OCI-LY1 (cell line): ENCODE measurements at regions not wholly inside any gene's neighbourhood (a gene's known extent, or its start where the extent isn't known, plus 50 kb on each side); places are given as distances from the start of the nearest gene placed in this dataset.
"Not testable (repeated sequence)": the region's sequence is repeated elsewhere in the genome, so short reads cannot be mapped to it uniquely, and the experiment has no call there.

ENCODE experiments used
- H2AFZ ChIP-seq: fragments of 200-600 bp; sonication (generic), shearing (Covaris generic); 2 replicates; pipeline ENCODE4 v1.6.0; 2014; ENCODE audit warnings: antibody characterized with exemption, mild to moderate bottlenecking, low read length
- H3F3A ChIP-seq: fragments of 200-600 bp; sonication (generic), shearing (Covaris generic); 2 replicates; pipeline ENCODE4 v1.6.0; 2014; ENCODE audit warnings: mild to moderate bottlenecking, antibody characterized with exemption, low read length, moderate library complexity; ENCODE audit not compliant: insufficient read depth
- H3K27ac ChIP-seq: fragments of 200-600 bp; sonication (generic); 2 replicates; pipeline ENCODE4 v1.5.1; 2014; ENCODE audit warnings: low read length, mixed run types, mild to moderate bottlenecking, low read depth; ENCODE audit not compliant: poor library complexity, severe bottlenecking
- H3K27me3 ChIP-seq: fragments of 200-600 bp; sonication (generic); 2 replicates; pipeline ENCODE4 v1.6.0; 2014; ENCODE audit warnings: antibody characterized with exemption, mild to moderate bottlenecking, low read length, moderate library complexity; ENCODE audit not compliant: insufficient read depth
- H3K36me3 ChIP-seq: fragments of 200-600 bp; sonication (generic); 2 replicates; pipeline ENCODE4 v1.6.1; 2014; ENCODE audit warnings: mild to moderate bottlenecking, antibody characterized with exemption, low read length, moderate library complexity, mixed read lengths; ENCODE audit not compliant: insufficient read depth
- H3K4me1 ChIP-seq: fragments of 200-600 bp; sonication (generic); 2 replicates; pipeline ENCODE4 v1.5.1; 2014; ENCODE audit warnings: mild to moderate bottlenecking, low read length, moderate library complexity; ENCODE audit not compliant: insufficient read depth, severe bottlenecking
- H3K4me2 ChIP-seq: fragments of 200-600 bp; sonication (generic), shearing (Covaris generic); 2 replicates; pipeline ENCODE4 v1.6.1; 2014; ENCODE audit warnings: low read length
- H3K4me3 ChIP-seq: fragments of 200-600 bp; sonication (generic); 2 replicates; pipeline ENCODE4 v1.5.1; 2014; ENCODE audit warnings: low read length, low read depth, mild to moderate bottlenecking, mixed read lengths; ENCODE audit not compliant: poor library complexity, severe bottlenecking
- H3K79me2 ChIP-seq: fragments of 200-600 bp; shearing (Covaris generic); 2 replicates; pipeline ENCODE4 v1.6.1; 2016; ENCODE audit warnings: mixed run types, low read length, mixed read lengths; ENCODE audit not compliant: insufficient read depth
- H3K9ac ChIP-seq: fragments of 200-600 bp; sonication (generic), shearing (Covaris generic); 2 replicates; pipeline ENCODE4 v1.6.1; 2014; ENCODE audit warnings: mild to moderate bottlenecking, low read length, mixed read lengths
- H3K9me2 ChIP-seq: fragments of 200-600 bp; sonication (generic), shearing (Covaris generic); 2 replicates; pipeline ENCODE4 v1.6.1; 2014; ENCODE audit warnings: low read depth, mild to moderate bottlenecking, low read length, mixed read lengths
- H3K9me3 ChIP-seq: fragments of 200-600 bp; shearing (Covaris generic); 2 replicates; pipeline ENCODE4 v1.6.1; 2014; ENCODE audit warnings: low read length, mixed read lengths
- H4K20me1 ChIP-seq: fragments of 200-600 bp; sonication (generic), shearing (Covaris generic); 2 replicates; pipeline ENCODE4 v1.6.0; 2016; ENCODE audit warnings: mild to moderate bottlenecking, low read length; ENCODE audit not compliant: insufficient read depth
- CTCF ChIP-seq: fragments of 200-600 bp; sonication (generic), shearing (Covaris generic); IDR thresholded peaks from 2 replicates; pipeline ENCODE4 v1.5.1; 2017; ENCODE audit warnings: mild to moderate bottlenecking, antibody characterized with exemption, low read length, moderate library complexity, mixed read lengths
- EZH2 ChIP-seq: fragments of 200-600 bp; sonication (generic), shearing (Covaris generic); IDR thresholded peaks from 2 replicates; pipeline ENCODE4 v1.8.0; 2017; ENCODE audit warnings: borderline replicate concordance, mixed run types, mild to moderate bottlenecking, antibody characterized with exemption, low read length, moderate library complexity, mixed read lengths

- Histone ChIP-seq H3K9ac (no peak overlapping the region), H4K20me1 (no peaks in the 10 kb centered on the region), H3K4me1 (no peaks in the 10 kb centered on the region), H3K36me3 (no peaks in the 10 kb centered on the region), H3K4me3 (no peak overlapping the region), H3K27ac (no peak overlapping the region), H3K9me3 (no peaks in the 10 kb centered on the region), H3K9me2 (no peaks in the 10 kb centered on the region), H2AFZ (no peak overlapping the region), H3K79me2 (no peaks in the 10 kb centered on the region), H3K27me3 (no peaks in the 10 kb centered on the region), H3F3A (no peaks in the 10 kb centered on the region), H3K4me2 (no peak overlapping the region)
- TF ChIP-seq EZH2 (no peak), CTCF (no peak)
Measured at GRCh38 chr7:76129366-76129765, 72.3 kb upstream of the SRRM3 start.

GRCh38 chr7:76129836-76130235 is 71.9 kb upstream of the SRRM3 start:
- no peak for TF ChIP-seq CTCF
- TF ChIP-seq EZH2, result no peak
- no peak overlapping the region for H3K9ac ChIP-seq
- no peaks in the 10 kb centered on the region for H3K9me3 ChIP-seq
- no peaks in the 10 kb centered on the region for H4K20me1 ChIP-seq
- no peaks in the 10 kb centered on the region for H3F3A ChIP-seq
- H3K79me2 ChIP-seq, result no peaks in the 10 kb centered on the region
- H3K4me3 ChIP-seq, result no peak overlapping the region
- H3K36me3 ChIP-seq, result no peaks in the 10 kb centered on the region
- no peak overlapping the region for H2AFZ ChIP-seq
- no peak overlapping the region for H3K27ac ChIP-seq
- no peak overlapping the region for H3K4me2 ChIP-seq
- H3K4me1 ChIP-seq, result no peaks in the 10 kb centered on the region
- H3K9me2 ChIP-seq, result no peaks in the 10 kb centered on the region
- no peaks in the 10 kb centered on the region for H3K27me3 ChIP-seq

- TF ChIP-seq CTCF, result peak; percentile 55
- H3K4me1 ChIP-seq, H3K9me3 ChIP-seq, H3K79me2 ChIP-seq, H4K20me1 ChIP-seq, H3F3A ChIP-seq, H3K4me2 ChIP-seq, H3K9me2 ChIP-seq, H3K27ac ChIP-seq, H3K27me3 ChIP-seq, H3K9ac ChIP-seq, H3K36me3 ChIP-seq, H3K4me3 ChIP-seq, H2AFZ ChIP-seq: not testable (repeated sequence)
Measured at GRCh38 chr7:76130661-76131060, 71.0 kb upstream of the SRRM3 start.

- not testable (repeated sequence) for H3K9me2 ChIP-seq, H3K9me3 ChIP-seq, H2AFZ ChIP-seq, H3K4me1 ChIP-seq, H3K4me2 ChIP-seq, H3K27ac ChIP-seq, H3K36me3 ChIP-seq, H3F3A ChIP-seq, H3K27me3 ChIP-seq, H3K9ac ChIP-seq, H4K20me1 ChIP-seq, H3K79me2 ChIP-seq, H3K4me3 ChIP-seq
Measured at GRCh38 chr7:76131887-76132286, 69.8 kb upstream of the SRRM3 start.
